ENCODE measurements at regions not wholly inside any gene's neighbourhood (a gene's known extent, or its start where the extent isn't known, plus 50 kb on each side); places are given as distances from the start of the nearest gene placed in this dataset.

- TF ChIP-seq POLR2A (IDR thresholded peaks at IDR 0.05) (no peak), CTCF (IDR thresholded peaks at IDR 0.05) (no peak)
Measured at GRCh38 chr12:82099216-82099615, 259.0 kb downstream of the CCDC59 start.
